H1 (cell line): ENCODE measurements at regions not wholly inside any gene's neighbourhood (a gene's known extent, or its start where the extent isn't known, plus 50 kb on each side); places are given as distances from the start of the nearest gene placed in this dataset.

Experiments
- CTCF ChIP-seq, 3 experiments: IDR thresholded peaks; 1 replicate in 2 of 3; 2 replicates in 1 of 3; pipeline versions ENCODE4 v1.5.1 to v1.6.1; 2011; ENCODE audit warnings: low read length in 3 of 3, mild to moderate bottlenecking in 3 of 3, inconsistent platforms in 2 of 3, low read depth in 1 of 3, moderate library complexity in 1 of 3; ENCODE audit not compliant: insufficient read depth in 1 of 3; ENCODE audit errors: control extremely low read depth in 1 of 3
- GABPA ChIP-seq: IDR thresholded peaks from 2 replicates; pipeline ENCODE4 v1.6.1; 2011; ENCODE audit warnings: mild to moderate bottlenecking, low read length, moderate library complexity, borderline replicate concordance; ENCODE audit not compliant: insufficient read depth
- GTF2F1 ChIP-seq: IDR thresholded peaks from 2 replicates; pipeline ENCODE4 v1.6.1; 2012; ENCODE audit warnings: low read depth, low read length, improper control_type of control experiment, borderline replicate concordance
- JUN ChIP-seq: IDR thresholded peaks from 2 replicates; pipeline ENCODE4 v1.6.1; 2011; ENCODE audit warnings: low read depth, mild to moderate bottlenecking, improper control_type of control experiment, low read length
- POLR2A ChIP-seq, 2 experiments: IDR thresholded peaks; 1 replicate in 1 of 2; 2 replicates in 1 of 2; pipeline ENCODE4 v1.6.1; 2011; ENCODE audit warnings: low read depth in 2 of 2, low read length in 2 of 2, mild to moderate bottlenecking in 2 of 2; ENCODE audit errors: control extremely low read depth in 1 of 2

- TF ChIP-seq CTCF (IDR thresholded peaks at IDR 0.05; ENCODE audit: control extremely low read depth in 1 of 3, insufficient read depth in 1 of 3, low read depth in 1 of 3, low read length in 3 of 3), result no peak
- TF ChIP-seq GTF2F1, result no peak
- no peak for TF ChIP-seq JUN
- TF ChIP-seq POLR2A (IDR thresholded peaks at IDR 0.05; ENCODE audit: control extremely low read depth in 1 of 2, low read depth in 2 of 2, low read length in 2 of 2), result no peak
- no peak for TF ChIP-seq GABPA
Observed at GRCh38 chr11:23311986-23312940, 452.0 kb upstream of the CCDC179 start.
